Esophagus squamous epithelium (tissue), 4 donors: ENCODE measurements at regions not wholly inside any gene's neighbourhood (a gene's known extent, or its start where the extent isn't known, plus 50 kb on each side); places are given as distances from the start of the nearest gene placed in this dataset.

Source experiments
- CTCF ChIP-seq, 6 experiments: fragments of 450-650 bp in 4 of 6; fragments of 200-600 bp in 2 of 6; sonication (generic) in 2 of 6; IDR thresholded peaks; one replicate each; pipeline ENCODE4 v1.5.1; 2016 to 2019; ENCODE audit warnings: antibody characterized with exemption in 6 of 6, mild to moderate bottlenecking in 4 of 6, moderate library complexity in 4 of 6
- POLR2A ChIP-seq, 4 donors: fragments of 450-650 bp; IDR thresholded peaks; one replicate each; pipeline ENCODE4 v1.6.1; 2017; ENCODE audit warnings: antibody characterized with exemption in 4 of 4, mild to moderate bottlenecking in 4 of 4, moderate library complexity in 3 of 4

GRCh38 chr18:78113940-78114251 lies 864.2 kb downstream of the GALR1 start:
- TF ChIP-seq CTCF (IDR thresholded peaks at IDR 0.05): no peak
- no peak for TF ChIP-seq POLR2A (IDR thresholded peaks at IDR 0.05)
